Endothelial cell of umbilical vein (primary cell): ENCODE measurements at regions not wholly inside any gene's neighbourhood (a gene's known extent, or its start where the extent isn't known, plus 50 kb on each side); places are given as distances from the start of the nearest gene placed in this dataset.

Source experiments
- BruUV-seq: library from RNA; stranded (reverse); fragments of 400-500 nt; replicated peaks from 2 replicates; lab custom pipeline; 2021; lab: Mats Ljungman, UMichigan
- CTCF ChIA-PET: fragments of 300-600, 350-600 bp; sonication (Branson Sonifier 250); formaldehyde crosslinking; loops from one replicate; lab custom pipeline; 2021; ENCODE audit warnings: antibody characterized with exemption, inconsistent platforms; lab: Charles Lee
- POLR2A ChIA-PET: fragments of 300-600, 350-600 bp; sonication (Branson Sonifier 250); formaldehyde crosslinking; loops from one replicate; lab custom pipeline; 2021; ENCODE audit warnings: antibody characterized with exemption, inconsistent platforms; lab: Charles Lee
- DNase-seq: peaks from one replicate; pipeline ENCODE4 v3.0.0-alpha.2; 2011; ENCODE audit warnings: low read depth, low spot score
- FAIRE-seq: peaks from 2 replicates; lab custom pipeline; 2011; peaks lifted over from hg19 to GRCh38; lab: Jason Lieb, UNC
- H2AFZ ChIP-seq: 2 replicates; pipeline ENCODE4 v1.6.0; 2012; ENCODE audit warnings: low read depth, low read length, control low read depth, inconsistent platforms
- H3K27ac ChIP-seq: 2 replicates; pipeline ENCODE4 v1.5.1; 2011; ENCODE audit warnings: low read depth, mild to moderate bottlenecking, control low read depth, low read length, moderate library complexity; ENCODE audit not compliant: insufficient read depth
- H3K27me3 ChIP-seq, 2 experiments: 2 replicates each; pipeline versions ENCODE4 v1.6.0 to v1.6.1; 2011; ENCODE audit warnings: low read length in 2 of 2, mixed read lengths in 1 of 2; ENCODE audit not compliant: control insufficient read depth in 2 of 2, insufficient read depth in 2 of 2
- H3K36me3 ChIP-seq, 2 experiments: 2 replicates in 1 of 2; 3 replicates in 1 of 2; pipeline ENCODE4 v1.5.1; 2011; ENCODE audit warnings: low read length in 2 of 2, mild to moderate bottlenecking in 1 of 2, moderate library complexity in 1 of 2; ENCODE audit not compliant: control insufficient read depth in 2 of 2, insufficient read depth in 2 of 2; ENCODE audit errors: extremely low read depth in 1 of 2
- H3K4me1 ChIP-seq: 3 replicates; pipeline ENCODE4 v1.5.1; 2011; ENCODE audit warnings: mild to moderate bottlenecking, low read length; ENCODE audit not compliant: control insufficient read depth, insufficient read depth; ENCODE audit errors: extremely low read depth
- H3K4me2 ChIP-seq: 2 replicates; pipeline ENCODE4 v1.6.1; 2011; ENCODE audit warnings: low read length, control low read depth, mixed read lengths; ENCODE audit not compliant: insufficient read depth
- H3K4me3 ChIP-seq, 3 experiments: fragments of 200-600 bp in 1 of 3; sonication (generic), shearing (Covaris generic) in 1 of 3; replicated peaks in 1 of 3; 2 replicates each; pipeline ENCODE4 v1.5.1; 2011 to 2016; ENCODE audit warnings: control low read depth in 3 of 3, low read length in 3 of 3, mild to moderate bottlenecking in 2 of 3, inconsistent platforms in 1 of 3, low read depth in 1 of 3, moderate library complexity in 1 of 3; ENCODE audit not compliant: insufficient read depth in 1 of 3
- H3K79me2 ChIP-seq: 2 replicates; pipeline ENCODE4 v1.6.0; 2012; ENCODE audit warnings: low read length, inconsistent platforms; ENCODE audit not compliant: control insufficient read depth, insufficient read depth
- H3K9ac ChIP-seq: replicated peaks from 2 replicates; pipeline ENCODE3; 2011; ENCODE audit warnings: low read length, control low read depth; ENCODE audit not compliant: insufficient read depth; ENCODE audit errors: extremely low read depth
- H3K9me1 ChIP-seq: replicated peaks from 3 replicates; pipeline ENCODE4 v1.6.0; 2011; ENCODE audit warnings: mild to moderate bottlenecking, low read length; ENCODE audit not compliant: control insufficient read depth, insufficient read depth; ENCODE audit errors: extremely low read depth
- H3K9me3 ChIP-seq: replicated peaks from 2 replicates; pipeline ENCODE4 v1.5.1; 2012; ENCODE audit warnings: low read length, inconsistent platforms; ENCODE audit not compliant: control insufficient read depth, insufficient read depth
- H4K20me1 ChIP-seq: replicated peaks from 2 replicates; pipeline ENCODE3; 2011; ENCODE audit warnings: mild to moderate bottlenecking, low read length; ENCODE audit not compliant: control insufficient read depth, insufficient read depth; ENCODE audit errors: extremely low read depth
- EZH2 ChIP-seq: IDR thresholded peaks from 2 replicates; pipeline ENCODE4 v1.6.1; 2012; ENCODE audit warnings: borderline replicate concordance, low read depth, mild to moderate bottlenecking, moderate library complexity, low read length, inconsistent platforms; ENCODE audit not compliant: severe bottlenecking
- FOS ChIP-seq: IDR thresholded peaks from 2 replicates; pipeline ENCODE4 v1.6.1; 2011; ENCODE audit warnings: mild to moderate bottlenecking, low read length, moderate library complexity, borderline replicate concordance; ENCODE audit not compliant: insufficient read depth
- GATA2 ChIP-seq: IDR thresholded peaks from 2 replicates; pipeline ENCODE4 v1.7.0; 2011; ENCODE audit warnings: low read depth, mild to moderate bottlenecking, moderate library complexity, mixed read lengths, low read length; ENCODE audit not compliant: insufficient read length, insufficient read depth
- JUN ChIP-seq: IDR thresholded peaks from 2 replicates; pipeline ENCODE4 v1.6.1; 2011; ENCODE audit warnings: borderline replicate concordance, low read depth; ENCODE audit not compliant: insufficient read length, insufficient read depth
- MAX ChIP-seq: IDR thresholded peaks from 2 replicates; pipeline ENCODE4 v1.6.1; 2011; ENCODE audit not compliant: insufficient read depth, insufficient read length
- MYC ChIP-seq: IDR thresholded peaks from one replicate; pipeline ENCODE4 v1.6.1; 2011; ENCODE audit warnings: mild to moderate bottlenecking, low read depth, low read length
- POLR2A ChIP-seq: IDR thresholded peaks from 2 replicates; pipeline ENCODE4 v1.6.1; 2012; ENCODE audit warnings: low read depth, mild to moderate bottlenecking, control low read depth, low read length
- POLR2AphosphoS5 ChIP-seq: IDR thresholded peaks from 2 replicates; pipeline ENCODE4 v1.6.1; 2012; ENCODE audit warnings: low read depth, mild to moderate bottlenecking, control low read depth, low read length, moderate library complexity; ENCODE audit not compliant: insufficient read depth
- dilution Hi-C: fragments of 300-500 bp; cut with MboI; formaldehyde crosslinking; loops from one replicate; pipeline ENCODE4 v1.15.0; 2019; ENCODE audit warnings: low sequenced_read_pairs; ENCODE audit not compliant: extremely low pct_ligation_motif_present
- intact Hi-C: fragments of 100-400 bp; cut with micrococcal nuclease; formaldehyde crosslinking; loops from one replicate; pipeline ENCODE4 v1.10.0; 2022
- TF ChIP-seq, protein P1 (sequence below), 2 donors: IDR thresholded peaks; 1 replicate in 1 of 2; 2 replicates in 1 of 2; pipeline ENCODE4 v1.5.1; 2011; ENCODE audit warnings: low read length in 2 of 2, mild to moderate bottlenecking in 2 of 2, moderate library complexity in 2 of 2, control low read depth in 1 of 2, inconsistent platforms in 1 of 2, low read depth in 1 of 2; ENCODE audit not compliant: insufficient read depth in 1 of 2; ENCODE audit errors: extremely low read depth in 1 of 2

DNA sequence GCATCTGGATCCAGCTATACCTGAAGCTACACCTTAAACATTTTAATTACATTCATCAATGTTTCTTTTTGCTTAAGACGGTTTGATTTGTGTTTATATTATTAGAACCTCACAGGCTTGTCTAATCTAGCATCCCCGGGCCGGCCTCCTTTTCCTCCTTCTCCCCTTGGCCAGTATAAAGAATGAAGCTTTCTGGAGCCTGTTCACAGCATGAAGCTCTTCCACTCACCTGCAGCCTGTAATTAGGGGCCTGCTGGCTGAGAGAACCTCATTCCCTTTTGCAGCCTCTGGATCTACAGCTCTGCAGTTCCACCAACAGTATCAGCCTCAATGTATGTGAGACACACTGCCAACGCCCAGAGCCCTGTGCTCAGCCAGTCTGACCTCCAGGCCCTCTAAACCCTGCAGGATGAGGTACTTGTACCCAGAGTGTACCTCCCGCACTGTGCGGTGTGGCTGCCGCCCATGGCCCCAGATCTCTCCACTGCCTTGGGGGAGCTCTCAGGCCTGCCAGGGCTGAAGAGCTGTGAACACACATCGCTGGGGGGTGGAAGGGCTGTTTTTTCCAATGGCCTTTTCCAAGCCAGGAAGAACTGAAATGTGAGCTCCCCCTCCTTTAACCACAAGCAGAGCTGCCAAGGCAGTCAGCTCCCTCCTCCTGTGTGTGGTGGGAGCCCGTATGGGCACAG is 114.7 kb upstream of the ALDH1A3 start:
- DNase-seq (peak; percentile 7), FAIRE-seq (no peak)
- no peaks in the 10 kb centered on the region for H3K36me3 ChIP-seq
- H3K79me2 ChIP-seq, result no peaks in the 10 kb centered on the region
- no peak overlapping the region for H2AFZ ChIP-seq
- no peak overlapping the region for H3K27ac ChIP-seq
- no peaks in the 10 kb centered on the region for H3K9me1 ChIP-seq
- no peak overlapping the region for H3K4me3 ChIP-seq
- ChIA-PET CTCF (interaction anchor here (0.6 to 1.7 kb wide), 2 partner anchors 81 to 244 kb away, joined by 3 to 7 read pairs; no protein-coding TSS in a partner anchor), POLR2A (no interaction called here)
- no peaks in the 10 kb centered on the region for H3K27me3 ChIP-seq
- H4K20me1 ChIP-seq, result no peaks in the 10 kb centered on the region
- dilution Hi-C loops (no loop called here), intact Hi-C loops (no loop called here)
- H3K9ac ChIP-seq, result no peak overlapping the region
- peaks cover under 1% of the 10 kb centered on the region for H3K4me1 ChIP-seq
- no peaks in the 10 kb centered on the region for H3K9me3 ChIP-seq
- no peak overlapping the region for H3K4me2 ChIP-seq
- no TSS peak for BruUV-seq
- TF ChIP-seq GATA2, result no peak
- TF ChIP-seq FOS, result no peak
- TF ChIP-seq JUN, result no peak
- no peak for TF ChIP-seq POLR2A
- no peak for TF ChIP-seq EZH2
- TF ChIP-seq, protein P1, sequence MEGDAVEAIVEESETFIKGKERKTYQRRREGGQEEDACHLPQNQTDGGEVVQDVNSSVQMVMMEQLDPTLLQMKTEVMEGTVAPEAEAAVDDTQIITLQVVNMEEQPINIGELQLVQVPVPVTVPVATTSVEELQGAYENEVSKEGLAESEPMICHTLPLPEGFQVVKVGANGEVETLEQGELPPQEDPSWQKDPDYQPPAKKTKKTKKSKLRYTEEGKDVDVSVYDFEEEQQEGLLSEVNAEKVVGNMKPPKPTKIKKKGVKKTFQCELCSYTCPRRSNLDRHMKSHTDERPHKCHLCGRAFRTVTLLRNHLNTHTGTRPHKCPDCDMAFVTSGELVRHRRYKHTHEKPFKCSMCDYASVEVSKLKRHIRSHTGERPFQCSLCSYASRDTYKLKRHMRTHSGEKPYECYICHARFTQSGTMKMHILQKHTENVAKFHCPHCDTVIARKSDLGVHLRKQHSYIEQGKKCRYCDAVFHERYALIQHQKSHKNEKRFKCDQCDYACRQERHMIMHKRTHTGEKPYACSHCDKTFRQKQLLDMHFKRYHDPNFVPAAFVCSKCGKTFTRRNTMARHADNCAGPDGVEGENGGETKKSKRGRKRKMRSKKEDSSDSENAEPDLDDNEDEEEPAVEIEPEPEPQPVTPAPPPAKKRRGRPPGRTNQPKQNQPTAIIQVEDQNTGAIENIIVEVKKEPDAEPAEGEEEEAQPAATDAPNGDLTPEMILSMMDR (IDR thresholded peaks at IDR 0.05; ENCODE audit: extremely low read depth in 1 of 2, insufficient read depth in 1 of 2, low read depth in 1 of 2, low read length in 2 of 2), result no peak
- TF ChIP-seq MYC, result no peak
- TF ChIP-seq MAX, result no peak
- no peak for TF ChIP-seq POLR2AphosphoS5
